NCI-H2227 (cell line): ENCODE measurements at regions not wholly inside any gene's neighbourhood (a gene's known extent, or its start where the extent isn't known, plus 50 kb on each side); places are given as distances from the start of the nearest gene placed in this dataset.
"Not testable (repeated sequence)": the region's sequence is repeated elsewhere in the genome, so short reads cannot be mapped to it uniquely, and the experiment has no call there.

Experiments
- DNase-seq: peaks from one replicate; lab custom pipeline; 2025; ENCODE audit not compliant: unreplicated experiment; lab: John Stamatoyannopoulos, UW

DNA sequence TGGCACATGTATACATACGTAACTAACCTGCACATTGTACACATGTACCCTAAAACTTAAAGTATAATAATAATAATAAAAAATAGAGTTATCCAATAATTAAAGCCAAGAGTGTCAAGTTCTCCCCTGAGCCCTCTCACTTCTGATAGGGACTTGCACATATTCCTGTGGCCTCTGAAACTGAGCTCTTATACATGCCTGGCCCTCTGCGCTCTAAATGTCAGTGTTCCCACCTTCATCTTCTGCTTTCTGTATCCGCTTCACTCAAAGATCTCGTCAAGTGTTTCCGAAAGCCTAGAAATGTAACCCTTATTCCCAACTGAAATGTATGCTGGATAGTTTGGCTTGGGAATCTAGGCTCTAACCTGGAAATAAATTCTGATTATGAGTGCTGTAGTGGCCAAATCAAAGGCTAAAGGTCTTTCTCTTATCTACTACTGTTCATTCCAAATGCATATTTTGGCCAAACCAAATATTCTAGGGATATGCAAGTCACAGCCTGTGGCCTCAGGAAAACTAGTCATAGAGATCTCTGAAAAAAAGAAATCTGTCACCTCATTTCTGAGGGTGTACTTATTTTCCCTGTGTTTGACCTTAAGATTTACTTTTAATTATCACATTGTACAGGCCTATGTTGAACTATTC, 99.5 kb upstream of the LYPLAL1 start:
- DNase-seq = no peak

DNA sequence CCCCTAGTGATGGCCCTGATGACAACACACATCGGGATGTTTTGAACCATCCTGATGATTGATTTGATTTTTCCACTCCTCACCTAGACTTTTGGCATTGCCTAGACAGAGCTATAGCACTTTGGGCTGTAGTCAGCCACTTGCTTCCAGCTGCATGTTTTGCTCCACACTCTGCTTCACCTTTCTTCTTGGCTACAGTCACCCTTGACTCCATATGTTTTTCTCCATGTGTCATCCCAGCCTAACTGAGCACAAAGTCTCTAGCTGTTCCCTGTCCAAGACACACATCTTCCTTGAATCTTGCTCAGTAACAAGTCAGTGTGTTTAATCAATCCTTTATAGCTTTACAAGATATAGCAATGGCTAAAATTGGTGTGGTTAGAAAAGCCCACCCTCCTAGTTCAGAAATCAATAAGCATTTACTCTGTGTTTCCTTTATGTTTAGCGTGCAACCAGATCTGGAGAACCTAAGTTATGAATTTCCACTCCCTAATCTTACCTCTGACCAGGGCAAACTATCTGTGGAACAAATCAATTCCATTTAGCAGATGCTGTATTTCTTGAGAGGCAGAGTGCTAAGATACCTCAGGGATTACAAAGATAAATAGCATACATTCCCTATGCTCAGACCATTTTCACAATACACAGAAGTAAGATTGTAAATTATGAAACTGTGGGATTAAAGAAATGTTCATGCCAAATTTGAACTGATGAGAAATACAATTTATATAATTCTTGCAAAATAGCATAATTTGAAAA, 98.4 kb upstream of the LYPLAL1 start:
- no peak for DNase-seq

DNA sequence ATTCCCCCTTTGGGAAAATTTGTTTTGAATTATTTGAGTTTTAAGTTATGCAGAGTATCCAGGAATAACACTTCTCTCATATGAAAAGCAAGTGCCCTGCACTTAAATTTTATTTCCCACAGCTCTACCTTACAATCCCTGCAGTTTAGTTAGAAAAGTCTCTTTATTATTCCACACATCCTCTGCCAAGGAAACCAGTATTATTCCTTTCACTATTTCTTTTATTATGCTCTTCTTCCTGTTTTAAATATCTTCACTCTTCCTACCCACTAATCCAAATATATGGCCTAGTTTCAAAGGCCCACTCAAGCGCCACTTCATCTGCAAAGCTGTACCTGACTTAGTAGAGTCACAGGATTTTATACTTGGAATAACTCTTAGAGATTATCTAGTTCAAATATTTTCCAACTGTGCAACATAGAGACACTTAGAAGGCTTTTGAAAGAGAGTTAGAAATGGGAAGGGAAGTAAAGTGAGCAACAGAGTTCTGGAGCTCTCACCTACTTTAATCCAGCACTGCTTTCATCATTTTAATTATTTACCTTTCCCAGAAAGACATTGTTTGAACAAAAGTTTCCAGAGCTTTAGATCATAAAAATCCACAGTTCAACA, 97.2 kb upstream of the LYPLAL1 start:
- DNase-seq = no peak

DNA sequence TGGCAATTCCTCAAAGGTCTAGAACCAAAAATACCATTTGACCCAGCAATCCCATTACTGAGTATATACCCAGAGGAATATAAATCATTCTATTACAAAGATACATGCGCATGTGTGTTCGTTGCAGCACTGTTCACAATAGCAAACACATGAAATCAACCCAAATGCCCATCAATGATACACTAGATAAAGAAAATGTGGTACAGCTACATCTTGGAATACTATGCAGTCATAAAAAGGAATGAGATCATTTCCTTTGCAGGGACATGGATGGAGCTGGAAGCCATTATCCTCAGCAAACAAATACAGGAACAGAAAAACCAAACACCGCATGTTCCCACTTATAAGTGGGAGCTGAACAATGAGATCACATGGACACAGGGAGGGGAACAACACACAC, 95.9 kb upstream of the LYPLAL1 start:
- not testable (repeated sequence) for DNase-seq

DNA sequence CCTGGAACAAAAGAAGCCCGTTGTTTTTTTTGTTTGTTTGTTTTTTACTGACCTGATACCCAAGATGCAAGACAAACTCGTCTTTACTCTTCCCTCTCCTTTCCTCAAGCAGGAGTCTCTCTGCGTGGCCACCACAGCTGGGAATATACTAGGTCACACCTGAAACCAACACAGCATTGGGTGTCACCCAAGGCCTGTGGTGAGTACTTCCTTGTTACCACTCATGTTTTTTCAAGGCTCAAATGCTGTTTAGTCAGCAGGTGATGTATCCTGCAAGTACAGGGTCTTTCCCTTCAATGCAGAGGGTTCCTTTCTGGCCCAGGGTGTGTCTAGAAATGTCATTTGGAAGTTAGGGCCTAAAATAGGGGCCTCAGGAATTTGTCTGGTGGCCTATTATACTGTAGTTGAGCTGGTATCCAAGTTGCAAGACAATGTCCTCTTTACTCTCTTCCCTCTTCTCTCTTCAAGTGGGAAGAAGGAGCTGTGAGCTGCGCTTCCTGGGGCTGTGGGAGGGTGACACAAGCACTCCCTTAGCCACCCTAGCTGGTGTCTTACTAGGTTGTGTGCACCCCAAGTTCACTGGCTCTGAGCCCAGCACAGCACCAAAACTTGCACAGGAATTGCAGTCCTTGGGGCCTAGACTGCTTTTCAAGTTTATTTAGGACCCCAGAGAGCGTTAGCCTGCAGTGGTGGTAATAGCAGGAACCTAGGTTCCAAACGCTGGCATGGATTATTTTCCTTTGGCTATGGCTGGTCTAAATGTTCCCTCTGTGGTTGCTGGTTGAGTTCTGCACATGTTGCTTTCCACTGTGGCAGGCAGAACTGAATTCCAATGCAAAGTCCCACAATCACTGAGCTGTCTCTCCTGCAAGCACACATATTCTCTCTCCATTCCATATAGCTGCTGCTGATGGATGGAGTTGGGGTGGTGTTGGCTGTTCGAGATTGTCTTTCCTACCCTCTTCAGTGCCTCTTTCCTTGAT, 91.4 kb upstream of the LYPLAL1 start:
- DNase-seq = no peak

DNA sequence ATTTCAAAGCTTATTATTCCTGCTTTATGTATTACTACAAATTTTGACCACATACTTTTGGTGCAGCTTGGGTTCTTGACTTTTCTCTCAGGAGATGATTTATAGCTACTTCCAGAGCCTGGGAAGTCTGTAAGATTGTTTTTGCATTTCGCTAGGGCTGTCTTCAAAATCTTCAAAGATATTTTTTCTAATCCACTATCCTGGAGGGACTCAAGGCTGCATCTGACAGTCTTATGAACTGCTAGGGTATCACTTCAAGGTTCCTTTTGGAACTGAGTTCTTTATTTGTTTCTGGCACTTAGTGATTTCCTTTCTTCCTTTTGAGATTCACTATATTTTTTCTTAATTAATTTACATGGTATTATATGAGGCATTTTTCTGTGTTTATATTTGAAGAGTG, 90.0 kb upstream of the LYPLAL1 start:
- DNase-seq = no peak

DNA sequence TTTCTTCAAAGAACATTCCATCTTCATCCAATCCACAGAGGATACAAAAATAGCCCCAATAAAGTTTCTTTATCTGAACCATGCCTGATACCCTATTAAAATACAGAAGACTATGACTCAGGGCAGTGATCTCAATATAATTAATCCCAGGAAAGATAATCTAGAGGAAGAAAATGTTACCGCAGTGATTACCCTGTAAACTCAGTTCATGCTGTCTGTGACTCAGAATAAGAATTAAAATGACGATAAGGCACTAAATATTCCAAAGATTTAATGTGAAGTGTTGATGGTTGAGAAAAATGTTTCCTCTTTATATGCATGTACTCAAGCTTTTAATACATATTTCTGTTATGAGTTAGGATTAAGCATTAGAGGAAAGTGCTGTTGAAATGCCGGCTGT, 88.6 kb upstream of the LYPLAL1 start:
- DNase-seq = no peak

DNA sequence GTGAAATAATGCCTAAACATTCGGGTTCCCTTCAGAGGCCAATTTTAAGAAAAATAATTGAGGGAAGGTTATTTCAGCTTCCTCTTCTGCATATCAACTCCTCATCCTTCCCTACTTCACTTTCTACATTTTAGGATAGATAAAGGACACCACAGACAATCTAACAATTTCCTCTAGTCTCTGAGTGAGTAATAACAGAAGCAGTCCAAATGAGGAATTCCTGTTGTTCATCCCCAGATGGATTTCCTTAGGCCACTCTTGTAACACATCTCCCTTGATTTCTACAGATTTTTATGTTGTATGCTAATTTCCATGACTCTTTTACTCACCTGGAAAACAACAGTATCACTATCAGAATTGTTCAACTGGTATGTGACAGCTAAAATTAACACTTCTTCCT, 87.7 kb upstream of the LYPLAL1 start:
- DNase-seq = no peak

DNA sequence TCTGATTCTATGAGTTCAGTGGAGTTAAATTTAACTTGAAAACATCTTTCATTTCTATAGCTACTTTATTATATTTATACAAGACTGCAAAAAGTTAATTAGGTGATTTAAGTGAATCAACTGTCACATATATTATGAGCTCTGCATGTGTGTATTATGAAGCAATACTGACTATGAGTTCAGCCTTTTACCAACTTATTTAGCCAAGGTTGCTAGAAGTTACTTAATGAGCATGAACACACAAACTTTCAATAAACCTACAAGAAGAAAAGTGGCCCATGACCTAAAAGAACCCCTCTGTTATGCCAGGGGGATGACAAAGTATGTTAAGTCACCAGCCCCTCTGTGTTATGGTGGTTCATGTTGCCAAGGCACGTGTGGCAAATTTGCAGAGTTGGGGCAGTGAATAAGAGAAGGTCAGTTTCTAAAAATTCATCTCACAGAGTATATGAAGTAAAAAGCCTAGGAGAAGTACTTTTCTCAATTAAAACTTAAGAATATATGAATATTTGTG, 86.7 kb upstream of the LYPLAL1 start:
- no peak for DNase-seq

DNA sequence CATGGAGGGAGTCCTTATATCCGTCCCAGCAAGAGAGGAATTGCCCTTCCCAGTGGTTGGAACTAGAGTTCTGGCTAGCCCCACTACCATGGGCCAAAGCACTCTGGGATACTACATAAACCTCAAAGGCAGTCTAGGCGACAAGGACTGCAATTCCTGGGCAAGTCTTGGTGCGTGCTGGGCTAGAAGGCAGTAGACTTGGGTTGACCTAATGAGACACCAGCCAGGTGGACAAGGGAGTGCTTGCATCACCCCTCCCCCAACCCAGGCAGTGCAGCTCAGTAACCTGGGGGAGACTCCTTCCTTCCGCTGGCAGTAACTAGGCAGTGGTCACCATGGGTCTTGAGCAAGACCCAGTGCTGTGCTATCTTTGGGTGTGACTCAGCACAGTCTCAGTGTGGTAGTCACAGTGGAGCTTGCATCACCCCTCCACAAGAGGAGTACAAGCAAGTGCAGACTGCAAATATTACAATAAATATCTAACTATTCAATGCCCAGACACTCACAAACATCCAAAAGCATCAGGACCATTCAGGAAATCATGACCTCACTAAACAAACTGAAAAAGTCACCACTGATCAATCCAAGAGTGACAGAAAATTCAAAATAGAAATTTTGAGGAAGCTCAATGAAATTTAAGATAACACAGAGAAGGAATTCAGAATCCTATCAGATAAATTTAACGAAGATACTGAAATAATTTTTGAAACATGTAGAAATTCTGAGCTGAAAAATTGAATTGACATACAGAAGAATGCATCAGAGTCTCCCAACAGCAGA, 84.7 kb upstream of the LYPLAL1 start:
- no peak for DNase-seq

DNA sequence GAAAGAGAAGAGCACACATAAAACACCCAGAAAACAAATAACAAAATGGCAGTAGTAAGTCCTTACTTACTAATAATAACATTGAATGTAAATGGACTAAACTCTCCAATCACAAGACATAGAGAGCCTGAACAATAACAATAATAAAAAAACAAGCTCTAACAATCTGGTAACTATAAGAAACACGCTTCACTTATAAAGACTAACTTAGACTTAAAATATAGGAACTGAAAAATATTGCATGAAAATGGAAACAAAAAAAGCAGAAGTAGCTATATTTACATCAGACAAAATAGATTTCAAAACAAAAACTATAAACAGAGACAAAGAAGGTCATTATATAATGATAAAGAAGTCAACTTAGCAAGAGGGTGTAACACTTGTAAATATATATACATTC, 83.1 kb upstream of the LYPLAL1 start:
- no peak for DNase-seq

DNA sequence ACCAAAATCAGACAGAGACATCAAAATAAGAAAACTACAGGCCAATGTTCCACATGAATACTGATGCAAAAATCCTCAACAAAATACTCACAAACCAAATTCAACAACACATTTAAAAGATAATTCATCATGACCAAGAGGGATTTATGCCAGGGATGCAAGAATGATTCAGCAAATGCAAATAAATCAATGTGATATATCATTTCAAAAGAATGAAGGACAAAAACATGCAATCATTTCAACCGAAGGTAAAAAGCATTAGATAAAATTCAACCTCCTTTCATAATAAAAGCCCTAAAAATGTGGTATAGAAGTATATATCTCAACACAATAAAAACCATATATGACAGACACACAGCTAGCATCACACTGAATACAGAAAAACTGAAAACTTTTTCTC, 81.5 kb upstream of the LYPLAL1 start:
- no peak for DNase-seq

DNA sequence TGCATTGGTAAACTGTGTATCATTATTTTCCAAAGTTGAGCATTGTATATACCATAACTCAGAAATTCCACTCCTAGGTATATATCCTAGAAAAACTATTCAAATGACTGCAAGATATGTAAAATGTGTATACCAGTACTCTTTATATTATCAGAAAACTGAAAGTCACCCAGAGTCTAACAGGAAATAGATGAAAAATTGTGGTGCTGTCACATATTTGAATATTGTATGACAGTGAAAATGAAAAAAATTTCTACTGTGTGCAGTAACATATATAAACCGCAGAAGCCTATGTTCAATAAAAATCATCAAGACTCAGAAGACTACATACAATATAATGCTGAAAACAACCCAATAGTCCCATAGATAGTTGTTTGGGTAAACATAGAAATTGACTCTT, 74.4 kb upstream of the LYPLAL1 start:
- DNase-seq = no peak

DNA sequence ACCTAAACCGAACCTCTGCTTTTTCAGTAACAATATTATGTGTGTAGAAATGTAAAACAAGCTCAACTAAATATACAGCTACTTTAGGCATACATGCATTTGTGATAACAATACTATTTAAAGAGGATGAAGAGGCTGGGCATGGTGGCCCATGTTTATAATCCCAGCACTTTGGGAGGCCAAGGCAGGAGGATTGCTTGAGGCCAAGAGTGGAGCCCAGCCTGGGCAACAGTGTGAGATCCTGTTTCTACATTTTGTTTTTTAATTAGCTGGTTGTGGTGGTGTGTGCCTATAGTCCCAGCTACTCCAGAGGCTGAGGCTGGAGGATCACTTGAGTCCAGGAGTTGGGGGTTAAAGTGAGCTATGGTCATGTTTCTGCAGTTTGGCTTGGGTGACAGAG, 73.6 kb upstream of the LYPLAL1 start:
- DNase-seq = no peak

DNA sequence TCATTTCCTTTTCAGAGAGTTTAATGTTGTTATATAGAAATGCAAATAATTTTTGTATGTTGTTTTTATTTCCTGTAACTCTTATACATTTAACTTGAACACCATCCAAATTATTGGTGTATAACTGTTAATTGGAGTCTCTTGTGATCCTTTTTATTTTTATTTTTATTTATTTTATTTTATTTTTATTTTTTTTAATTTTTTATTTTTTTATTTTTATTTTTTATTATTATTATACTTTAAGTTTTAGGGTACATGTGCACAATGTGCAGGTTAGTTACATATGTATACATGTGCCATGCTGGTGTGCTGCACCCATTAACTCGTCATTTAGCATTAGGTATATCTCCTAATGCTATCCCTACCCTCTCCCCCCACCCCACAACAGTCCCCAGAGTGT, 71.2 kb upstream of the LYPLAL1 start:
- not testable (repeated sequence) for DNase-seq

DNA sequence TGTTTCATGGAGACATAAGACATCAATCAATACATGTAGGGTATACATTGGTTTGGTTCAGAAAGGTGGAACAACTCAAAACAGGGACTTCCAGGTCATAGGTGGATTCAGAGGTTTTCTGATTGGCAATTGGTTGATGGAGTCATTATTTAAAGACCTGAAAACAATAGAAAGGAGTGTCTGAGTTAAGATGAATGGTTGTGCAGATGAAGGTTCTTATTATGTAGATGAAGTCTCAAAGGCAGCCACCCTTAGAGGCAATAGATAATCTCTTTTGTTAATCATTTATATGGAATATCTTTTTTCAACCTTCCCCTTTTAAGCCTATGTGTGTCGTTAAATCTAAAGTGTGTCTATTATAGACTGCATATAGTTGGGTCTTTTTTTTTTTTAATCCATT, 67.8 kb upstream of the LYPLAL1 start:
- no peak for DNase-seq

DNA sequence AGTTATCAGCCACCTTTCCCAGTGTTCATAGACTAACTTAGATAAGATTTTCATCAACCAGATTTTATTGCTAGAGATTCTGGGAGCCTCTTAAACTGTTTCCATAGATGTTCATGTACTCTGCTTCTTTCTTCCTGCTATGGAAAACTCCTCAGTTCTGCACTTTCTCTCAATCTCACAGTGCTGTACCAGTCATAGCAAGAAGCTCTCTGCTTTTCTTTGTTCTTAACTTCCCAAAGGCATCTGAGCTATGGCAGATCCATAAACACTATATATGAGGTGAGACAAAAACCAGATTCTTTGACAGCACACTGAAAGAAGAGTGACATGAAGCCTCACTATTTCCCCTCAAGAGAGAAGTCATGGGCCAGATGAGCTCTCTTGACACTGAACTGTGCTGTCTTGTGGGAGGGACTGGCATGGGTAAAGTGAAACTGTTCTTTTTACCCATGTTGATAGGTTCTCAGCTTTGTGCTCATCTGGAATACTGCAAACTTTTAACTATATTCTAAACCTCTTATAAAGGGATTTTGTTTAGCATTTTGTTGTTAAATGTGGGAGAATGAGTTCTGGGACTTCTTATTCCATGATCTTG, 64.2 kb upstream of the LYPLAL1 start:
- DNase-seq = no peak

DNA sequence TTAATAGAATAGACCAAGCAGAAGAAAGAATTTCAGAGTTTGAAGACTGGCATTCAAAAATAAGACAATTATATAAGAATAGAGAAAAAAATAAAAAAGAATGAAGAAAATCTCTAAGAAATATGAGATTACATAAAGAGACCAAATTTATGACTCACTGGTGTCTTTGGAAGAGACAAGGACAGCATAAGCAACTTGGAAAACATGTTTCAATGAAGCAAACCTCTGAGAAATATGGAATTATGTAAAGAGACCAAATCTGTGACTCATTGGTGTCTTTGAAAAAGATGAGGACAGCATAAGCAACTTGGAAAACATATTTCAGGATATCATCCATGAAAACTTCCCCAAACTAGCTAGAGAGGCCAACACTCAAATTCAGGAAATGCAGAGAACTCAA, 60.4 kb upstream of the LYPLAL1 start:
- DNase-seq = no peak

DNA sequence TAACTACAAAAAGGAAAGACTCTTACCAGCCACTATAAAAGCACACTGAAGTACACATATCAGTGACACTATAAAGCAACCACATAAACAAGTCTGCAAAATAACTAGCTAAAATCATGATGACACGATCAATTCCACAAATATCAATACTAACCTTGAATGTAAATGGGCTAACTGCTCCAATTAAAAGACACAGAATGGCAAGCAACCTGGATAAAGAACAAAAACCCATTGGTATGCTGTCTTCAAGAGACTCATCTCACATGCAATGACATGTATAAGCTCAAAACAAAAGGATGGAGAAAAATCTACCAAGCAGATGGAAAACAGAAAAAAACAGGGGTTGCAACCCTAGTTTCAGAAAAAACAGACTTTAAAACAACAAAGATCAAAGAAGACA, 59.7 kb upstream of the LYPLAL1 start:
- DNase-seq = no peak

DNA sequence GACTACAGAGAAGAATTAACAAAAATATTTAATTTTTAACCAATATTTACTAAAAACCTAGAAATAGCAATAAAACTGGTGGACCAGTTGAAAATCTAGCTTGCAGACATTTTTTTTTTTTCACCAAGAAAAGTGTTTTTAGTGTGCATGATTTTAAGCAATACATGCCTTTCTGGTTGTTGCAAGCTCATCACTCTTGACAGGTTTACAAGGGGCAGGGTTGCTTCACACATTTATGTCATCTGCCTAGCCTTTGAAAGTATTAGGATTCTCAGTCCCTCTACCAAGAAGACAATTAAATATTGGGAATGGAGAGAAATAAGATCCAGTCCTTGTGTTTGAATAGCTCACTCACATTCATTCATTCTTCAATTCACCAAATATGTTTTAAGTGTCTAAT, 53.8 kb upstream of the LYPLAL1 start:
- DNase-seq = no peak
